ENCODE measurements at regions not wholly inside any gene's neighbourhood (a gene's known extent, or its start where the extent isn't known, plus 50 kb on each side); places are given as distances from the start of the nearest gene placed in this dataset.

GRCh38 chr1:219121679-219122078 lies 52.0 kb upstream of the LYPLAL1 start:
- TF ChIP-seq NFYB (IDR thresholded peaks at IDR 0.05; ENCODE audit: insufficient read depth, low read depth, low read length) (no peak), EZH2 (IDR thresholded peaks at IDR 0.05; ENCODE audit: borderline replicate concordance, control insufficient read depth, low read depth, low read length) (no peak), SIN3A (IDR thresholded peaks at IDR 0.05; ENCODE audit: low read depth, low read length) (no peak), MAX (IDR thresholded peaks at IDR 0.05; ENCODE audit: low read depth, low read length) (no peak), BCLAF1 (IDR thresholded peaks at IDR 0.05) (no peak), CTCF (IDR thresholded peaks at IDR 0.05 in 2 of 3, conservative IDR thresholded peaks at IDR 0.05 in 1 of 3; ENCODE audit: control insufficient read depth in 2 of 3, extremely low read depth in 1 of 3, insufficient read depth in 1 of 3, low read depth in 3 of 3, low read length in 3 of 3) (no peak), POLR2A (IDR thresholded peaks at IDR 0.05; ENCODE audit: low read depth, low read length) (no peak), GABPA (IDR thresholded peaks at IDR 0.05; ENCODE audit: low read depth) (no peak), IRF4 (IDR thresholded peaks at IDR 0.05; ENCODE audit: low read depth, low read length) (no peak), BRCA1 (IDR thresholded peaks at IDR 0.05; ENCODE audit: low read depth, low read length) (no peak), ATF3 (IDR thresholded peaks at IDR 0.05; ENCODE audit: borderline replicate concordance, extremely low read depth, low read depth, low read length) (no peak), POLR2AphosphoS2 (IDR thresholded peaks at IDR 0.05; ENCODE audit: low read depth, low read length) (no peak), PBX3 (IDR thresholded peaks at IDR 0.05; ENCODE audit: insufficient replicate concordance, low read depth, low read length) (no peak), ZNF24 (IDR thresholded peaks at IDR 0.05) (no peak)

Data from GM12878 (cell line).